Activated naive CD4-positive, alpha-beta T cell treated with anti-CD3 and anti-CD28 coated beads for 36 hours (primary cell): ENCODE measurements at regions not wholly inside any gene's neighbourhood (a gene's known extent, or its start where the extent isn't known, plus 50 kb on each side); places are given as distances from the start of the nearest gene placed in this dataset.
"Not testable (repeated sequence)": the region's sequence is repeated elsewhere in the genome, so short reads cannot be mapped to it uniquely, and the experiment has no call there.

Experiments
- CTCF ChIA-PET: fragments of 350-600 bp; sonication (Branson Sonifier 250); formaldehyde crosslinking; loops from one replicate; lab custom pipeline; 2021; ENCODE audit warnings: antibody characterized with exemption; lab: Charles Lee
- DNase-seq: peaks from one replicate; pipeline ENCODE4 v3.0.0-alpha.2; 2020
- H3K27ac Mint-ChIP-seq: one replicate; pipeline ENCODE4 v1.8.0; 2021; ENCODE audit warnings: mild to moderate bottlenecking, mixed read lengths
- H3K27me3 Mint-ChIP-seq: one replicate; pipeline ENCODE4 v1.8.0; 2021; ENCODE audit warnings: low read depth, mixed read lengths
- H3K36me3 Mint-ChIP-seq: one replicate; pipeline ENCODE4 v1.8.0; 2021; ENCODE audit warnings: low read depth, mixed read lengths
- H3K4me1 Mint-ChIP-seq: one replicate; pipeline ENCODE4 v1.8.0; 2021; ENCODE audit warnings: low read depth, mixed read lengths
- H3K4me3 Mint-ChIP-seq: one replicate; pipeline ENCODE4 v1.8.0; 2021; ENCODE audit warnings: mild to moderate bottlenecking, moderate library complexity, mixed read lengths
- H3K9me3 Mint-ChIP-seq: one replicate; pipeline ENCODE4 v1.8.0; 2021; ENCODE audit warnings: mixed read lengths
- intact Hi-C: fragments of 100-400 bp; cut with micrococcal nuclease; formaldehyde crosslinking; loops from one replicate; pipeline ENCODE4 v1.15.1; 2023

DNA sequence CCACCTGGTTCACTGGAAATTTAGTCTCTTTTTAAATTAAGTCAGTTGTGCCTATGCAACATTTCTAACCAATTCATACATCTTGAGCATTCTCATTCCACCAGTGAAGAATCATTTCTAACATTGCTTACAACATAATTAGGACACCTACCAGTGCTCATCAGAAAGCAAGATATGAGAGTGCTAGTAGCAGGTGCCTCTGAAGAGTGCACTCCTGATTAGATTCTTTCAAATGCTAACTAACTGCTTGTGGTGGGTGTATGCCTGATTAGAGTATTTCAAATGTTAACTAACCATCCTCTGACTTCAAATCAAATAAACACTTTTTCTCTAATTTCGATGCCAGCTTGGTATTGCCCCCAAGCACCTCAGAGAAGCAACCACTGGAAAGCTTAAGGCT is 124.3 kb upstream of the DNAJC10 start:
- no peak overlapping the region for H3K4me3 Mint-ChIP-seq
- CTCF ChIA-PET, result no interaction called here
- H3K9me3 Mint-ChIP-seq, result no peaks in the 10 kb centered on the region
- peaks cover 8% of the 10 kb centered on the region for H3K27me3 Mint-ChIP-seq
- intact Hi-C loops, result no loop called here
- no peaks in the 10 kb centered on the region for H3K4me1 Mint-ChIP-seq
- H3K36me3 Mint-ChIP-seq, result no peaks in the 10 kb centered on the region
- no peak overlapping the region for H3K27ac Mint-ChIP-seq
- DNase-seq, result no peak

DNA sequence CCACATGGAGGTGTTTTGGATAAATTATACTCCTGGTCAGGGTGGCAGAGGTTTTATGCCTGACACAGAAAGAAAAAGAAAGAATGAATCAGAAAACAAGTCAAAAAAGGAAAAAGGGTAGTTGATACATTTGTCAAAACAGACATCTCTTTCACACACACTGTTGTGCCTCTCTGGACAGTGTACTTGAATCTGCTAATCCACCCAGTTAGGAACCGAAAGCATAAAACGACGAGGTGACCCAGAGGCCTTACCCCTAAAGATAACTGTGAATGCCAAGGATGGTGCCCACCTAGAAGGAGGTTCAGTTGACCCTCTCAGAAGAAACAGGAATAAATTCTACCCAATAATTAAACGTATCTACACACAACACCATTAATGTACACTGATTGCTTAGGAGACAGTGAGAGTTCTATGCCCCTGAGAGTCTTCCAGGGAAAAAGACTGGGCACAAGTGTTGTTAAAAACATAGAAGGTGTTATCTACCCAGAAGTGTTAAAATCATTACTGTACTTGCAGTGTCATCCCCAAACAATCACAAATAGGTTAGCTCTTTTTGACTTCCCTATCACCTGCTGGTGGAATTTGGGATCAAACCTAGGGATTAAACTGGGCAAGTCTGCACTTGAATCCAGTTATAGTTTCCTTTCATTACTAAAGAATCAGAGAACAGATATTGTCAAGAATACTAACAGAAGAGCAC is 123.2 kb upstream of the DNAJC10 start:
- CTCF ChIA-PET, result interaction anchor here (0.6 kb wide), 1 partner anchor 219 kb away, joined by 3 read pairs; no protein-coding TSS in a partner anchor
- H3K9me3 Mint-ChIP-seq, result no peaks in the 10 kb centered on the region
- H3K4me3 Mint-ChIP-seq, result no peak overlapping the region
- no peaks in the 10 kb centered on the region for H3K36me3 Mint-ChIP-seq
- no peak for DNase-seq
- H3K27ac Mint-ChIP-seq, result no peak overlapping the region
- H3K27me3 Mint-ChIP-seq, result peaks cover 8% of the 10 kb centered on the region
- intact Hi-C loops, result no loop called here
- no peaks in the 10 kb centered on the region for H3K4me1 Mint-ChIP-seq

- Mint-ChIP-seq H3K9me3 (no peaks in the 10 kb centered on the region), H3K27me3 (peaks cover 8% of the 10 kb centered on the region), H3K27ac (no peak overlapping the region), H3K4me1 (no peaks in the 10 kb centered on the region), H3K36me3 (no peaks in the 10 kb centered on the region), H3K4me3 (no peak overlapping the region)
- DNase-seq, result no peak
- intact Hi-C loops, result no loop called here
- CTCF ChIA-PET, result interaction anchor here (1.0 kb wide), 1 partner anchor 14 kb away, joined by 3 read pairs; no protein-coding TSS in a partner anchor
Measured at GRCh38 chr2:182593394-182593975, 122.6 kb upstream of the DNAJC10 start.

GRCh38 chr2:182594286-182594685 is 121.8 kb upstream of the DNAJC10 start:
- Mint-ChIP-seq H3K4me1 (no peaks in the 10 kb centered on the region), H3K27ac (no peak overlapping the region)
- no peak for DNase-seq

DNA sequence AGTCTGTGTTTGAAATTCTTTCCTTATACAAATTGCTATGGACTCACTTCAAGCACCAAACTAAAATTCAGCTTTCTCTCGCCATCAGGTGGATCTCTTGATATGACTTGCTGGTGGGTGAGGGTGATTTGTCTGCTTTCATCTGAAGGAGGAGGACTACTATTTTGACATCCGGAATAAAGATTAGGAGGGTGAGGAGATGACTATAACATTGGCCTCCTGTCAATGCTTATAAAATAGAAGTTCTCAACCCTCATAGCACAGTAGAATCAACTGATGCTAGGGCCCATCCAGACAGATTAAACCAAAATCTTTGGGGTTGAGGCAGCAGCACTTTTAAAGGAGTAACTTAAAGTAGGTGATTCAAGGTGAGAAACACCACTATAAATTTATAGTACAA is 120.4 kb upstream of the DNAJC10 start:
- Mint-ChIP-seq H3K27ac (no peak overlapping the region), H3K4me1 (no peaks in the 10 kb centered on the region), H3K27me3 (peaks cover 6% of the 10 kb centered on the region), H3K9me3 (no peaks in the 10 kb centered on the region), H3K36me3 (no peaks in the 10 kb centered on the region), H3K4me3 (no peak overlapping the region)
- intact Hi-C loops, result no loop called here
- DNase-seq, result no peak
- CTCF ChIA-PET, result no interaction called here

More at GRCh38 chr2:182594286-182594685, 121.8 kb upstream of the DNAJC10 start:
- H3K9me3 Mint-ChIP-seq, result no peaks in the 10 kb centered on the region
- intact Hi-C loops, result no loop called here
- H3K36me3 Mint-ChIP-seq, result no peaks in the 10 kb centered on the region
- CTCF ChIA-PET, result interaction anchor here (1.0 kb wide), 1 partner anchor 14 kb away, joined by 3 read pairs; no protein-coding TSS in a partner anchor
- no peak overlapping the region for H3K4me3 Mint-ChIP-seq
- H3K27me3 Mint-ChIP-seq, result peaks cover 8% of the 10 kb centered on the region

- H3K27ac Mint-ChIP-seq, result no peak overlapping the region
- no peaks in the 10 kb centered on the region for H3K4me1 Mint-ChIP-seq
- no peak for DNase-seq
- no peaks in the 10 kb centered on the region for H3K9me3 Mint-ChIP-seq
- H3K27me3 Mint-ChIP-seq, result peaks cover 6% of the 10 kb centered on the region
- H3K36me3 Mint-ChIP-seq, result no peaks in the 10 kb centered on the region
- intact Hi-C loops, result no loop called here
- CTCF ChIA-PET, result no interaction called here
- H3K4me3 Mint-ChIP-seq, result no peak overlapping the region
Measured at GRCh38 chr2:182597570-182598295, 118.3 kb upstream of the DNAJC10 start.

DNA sequence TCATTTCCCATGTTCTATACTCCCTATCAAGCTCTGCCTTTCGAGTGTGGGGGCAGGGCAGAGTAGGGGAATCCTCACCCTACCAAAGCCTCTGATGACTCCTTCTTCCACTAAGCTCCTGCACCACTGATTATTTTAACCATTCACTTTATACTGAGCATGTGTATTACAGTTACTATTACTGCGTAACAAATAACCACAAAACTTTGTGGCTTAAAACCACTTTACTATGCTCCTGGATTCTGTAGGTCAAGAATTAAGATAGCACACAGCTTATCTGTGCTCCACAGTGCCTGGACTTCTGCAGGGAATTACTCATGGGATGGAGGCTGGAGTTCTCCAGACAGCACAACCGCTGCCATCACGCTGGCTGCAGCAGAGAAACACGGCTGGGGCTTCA is 117.4 kb upstream of the DNAJC10 start:
- intact Hi-C loops, result no loop called here
- Mint-ChIP-seq H3K36me3 (no peaks in the 10 kb centered on the region), H3K4me1 (no peaks in the 10 kb centered on the region), H3K27ac (no peak overlapping the region), H3K4me3 (no peak overlapping the region), H3K27me3 (peaks cover 6% of the 10 kb centered on the region), H3K9me3 (no peaks in the 10 kb centered on the region)
- no peak for DNase-seq
- CTCF ChIA-PET, result no interaction called here

DNA sequence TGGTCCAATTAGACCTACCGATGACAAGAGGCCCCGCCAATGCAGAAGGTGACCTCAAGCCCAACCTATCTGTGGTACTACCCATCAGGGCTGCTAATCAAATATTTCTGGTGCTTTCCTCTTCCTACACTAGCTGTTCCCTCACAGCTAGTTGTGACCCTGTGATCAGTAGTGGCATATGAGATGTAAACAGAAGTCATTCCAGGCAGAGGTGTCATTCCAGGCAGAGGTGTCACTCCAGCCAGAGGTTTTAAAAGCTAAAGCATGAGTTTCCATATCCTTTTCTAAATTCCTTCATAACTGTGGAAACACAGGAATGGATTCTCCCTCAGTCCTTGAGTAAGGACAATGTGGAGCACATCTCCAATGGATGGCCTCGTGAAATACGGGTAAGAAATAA is 110.9 kb upstream of the DNAJC10 start:
- H3K36me3 Mint-ChIP-seq, result no peaks in the 10 kb centered on the region
- H3K9me3 Mint-ChIP-seq, result no peaks in the 10 kb centered on the region
- DNase-seq, result no peak
- intact Hi-C loops, result no loop called here
- CTCF ChIA-PET, result no interaction called here
- H3K4me1 Mint-ChIP-seq, result no peaks in the 10 kb centered on the region
- peaks cover 5% of the 10 kb centered on the region for H3K27me3 Mint-ChIP-seq
- H3K27ac Mint-ChIP-seq, result no peak overlapping the region
- no peak overlapping the region for H3K4me3 Mint-ChIP-seq

GRCh38 chr2:182606728-182607681 is 109.1 kb upstream of the DNAJC10 start:
- peaks cover 5% of the 10 kb centered on the region for H3K27me3 Mint-ChIP-seq
- H3K4me3 Mint-ChIP-seq, result no peak overlapping the region
- CTCF ChIA-PET, result no interaction called here
- no peaks in the 10 kb centered on the region for H3K36me3 Mint-ChIP-seq
- no peaks in the 10 kb centered on the region for H3K4me1 Mint-ChIP-seq
- H3K9me3 Mint-ChIP-seq, result no peaks in the 10 kb centered on the region
- intact Hi-C loops, result no loop called here
- no peak for DNase-seq
- H3K27ac Mint-ChIP-seq, result no peak overlapping the region

GRCh38 chr2:182608181-182608845 is 107.7 kb upstream of the DNAJC10 start:
- H3K27me3 Mint-ChIP-seq, result peaks cover 5% of the 10 kb centered on the region
- no peak overlapping the region for H3K27ac Mint-ChIP-seq
- no peaks in the 10 kb centered on the region for H3K36me3 Mint-ChIP-seq
- intact Hi-C loops, result no loop called here
- H3K9me3 Mint-ChIP-seq, result no peaks in the 10 kb centered on the region
- CTCF ChIA-PET, result no interaction called here
- no peaks in the 10 kb centered on the region for H3K4me1 Mint-ChIP-seq
- no peak overlapping the region for H3K4me3 Mint-ChIP-seq
- no peak for DNase-seq

- DNase-seq, H3K4me3 Mint-ChIP-seq, H3K36me3 Mint-ChIP-seq, H3K27me3 Mint-ChIP-seq, H3K4me1 Mint-ChIP-seq, CTCF ChIA-PET, H3K9me3 Mint-ChIP-seq, intact Hi-C loops, H3K27ac Mint-ChIP-seq: not testable (repeated sequence)
Measured at GRCh38 chr2:182609005-182609404, 107.1 kb upstream of the DNAJC10 start.
